Mucosa of descending colon (tissue), 3 donors: ENCODE measurements at regions not wholly inside any gene's neighbourhood (a gene's known extent, or its start where the extent isn't known, plus 50 kb on each side); places are given as distances from the start of the nearest gene placed in this dataset.

Source experiments
- ATAC-seq: fragments of 200-7000 bp; cut with Tn5 transposase; one replicate; pipeline ENCODE4 v1.9.1; 2020; ENCODE audit warnings: mild to moderate bottlenecking, moderate library complexity
- DNase-seq, 3 donors: peaks; one replicate each; pipeline ENCODE4 v3.0.0-alpha.2; 2020
- H3K36me3 ChIP-seq: fragments of 200-600 bp; one replicate; pipeline ENCODE4 v1.8.0; 2021; ENCODE audit warnings: low read depth, mild to moderate bottlenecking
- H3K4me1 ChIP-seq: fragments of 200-600 bp; one replicate; pipeline ENCODE4 v1.8.0; 2021; ENCODE audit warnings: low read depth, mild to moderate bottlenecking
- H3K4me3 ChIP-seq: fragments of 200-600 bp; one replicate; pipeline ENCODE4 v1.8.0; 2021; ENCODE audit warnings: mild to moderate bottlenecking
- H3K9me3 ChIP-seq: fragments of 200-600 bp; one replicate; pipeline ENCODE4 v1.8.0; 2021; ENCODE audit warnings: mild to moderate bottlenecking
- CTCF ChIP-seq: fragments of 200-600 bp; IDR thresholded peaks from one replicate; pipeline ENCODE4 v1.8.0; 2022; ENCODE audit warnings: antibody characterized with exemption, mild to moderate bottlenecking
- intact Hi-C, 2 donors: fragments of 100-400 bp; cut with DNase I in 1 of 2; cut with micrococcal nuclease in 1 of 2; formaldehyde crosslinking; loops; one replicate each; pipeline versions ENCODE4 v1.11.0 to v1.11.1; 2022; cut with DNase I, micrococcal nuclease
- donor health status: DM: no; HTN: no; CAD: no; lungs with moderate emphysema.
- donor health status: DM: no; HTN: no; CAD: no.
- donor health status: DM: no; HTN: yes; CAD: no.

DNA sequence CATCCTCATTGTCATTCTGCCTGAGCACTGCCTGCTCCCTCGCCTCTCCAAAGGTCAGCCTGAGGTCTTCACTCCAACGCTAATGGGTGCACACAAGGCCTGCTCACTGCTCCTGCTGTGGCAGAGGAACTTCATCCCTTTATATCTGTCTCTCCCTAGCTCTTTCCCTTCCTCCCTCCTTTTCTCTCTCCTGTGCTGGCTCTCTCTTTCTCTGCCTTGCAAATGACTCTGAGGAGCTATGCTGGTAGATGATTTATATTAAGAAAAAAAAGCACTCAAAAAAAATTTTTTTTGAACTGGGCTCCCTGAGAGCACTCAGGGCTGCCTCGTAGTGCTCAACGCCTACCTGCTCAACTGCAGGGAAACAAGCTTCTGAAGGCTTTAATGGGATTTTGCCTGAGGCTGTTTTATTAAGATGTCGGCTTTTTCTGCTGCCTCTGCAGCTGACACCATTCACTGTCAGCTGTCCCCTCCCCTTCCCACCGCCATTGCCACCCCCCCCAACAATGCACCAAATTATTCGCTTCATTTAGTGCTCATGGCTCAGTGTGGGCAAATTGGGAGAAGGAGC is 137.7 kb upstream of the DEFB112 start:
- Histone ChIP-seq H3K36me3 (no peaks in the 10 kb centered on the region), H3K4me3 (no peak overlapping the region), H3K9me3 (no peaks in the 10 kb centered on the region), H3K4me1 (no peaks in the 10 kb centered on the region)
- no peak for TF ChIP-seq CTCF
- DNase-seq (no peak), ATAC-seq (no peak)
- intact Hi-C loops, result no loop called here

- DNase-seq (no peak), ATAC-seq (no peak)
- Histone ChIP-seq H3K4me3 (no peak overlapping the region), H3K9me3 (no peaks in the 10 kb centered on the region), H3K4me1 (no peaks in the 10 kb centered on the region), H3K36me3 (no peaks in the 10 kb centered on the region)
- intact Hi-C loops, result no loop called here
- TF ChIP-seq CTCF, result no peak
Measured at GRCh38 chr6:50198245-50198644, 148.5 kb upstream of the DEFB112 start.

DNA sequence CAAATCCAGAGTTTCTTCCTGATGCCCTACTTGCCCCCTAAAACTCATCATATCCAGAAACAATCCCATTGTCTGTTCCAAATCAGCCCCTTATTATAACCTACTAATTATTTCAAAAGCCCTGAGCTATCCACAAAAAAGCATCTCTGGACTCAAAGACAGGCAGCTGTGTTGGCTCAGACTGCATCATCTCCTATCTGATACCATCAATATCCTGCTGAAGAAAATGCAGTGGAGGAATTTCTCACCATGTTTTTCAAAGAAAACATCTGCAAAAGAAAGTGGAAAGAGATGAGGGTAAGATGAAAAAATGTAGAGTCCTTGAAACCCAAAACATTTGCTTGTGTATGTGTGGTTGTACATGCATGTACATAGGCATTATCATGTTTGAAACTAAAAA is 153.0 kb upstream of the DEFB112 start:
- no peaks in the 10 kb centered on the region for H3K4me1 ChIP-seq
- no peak for ATAC-seq

DNA sequence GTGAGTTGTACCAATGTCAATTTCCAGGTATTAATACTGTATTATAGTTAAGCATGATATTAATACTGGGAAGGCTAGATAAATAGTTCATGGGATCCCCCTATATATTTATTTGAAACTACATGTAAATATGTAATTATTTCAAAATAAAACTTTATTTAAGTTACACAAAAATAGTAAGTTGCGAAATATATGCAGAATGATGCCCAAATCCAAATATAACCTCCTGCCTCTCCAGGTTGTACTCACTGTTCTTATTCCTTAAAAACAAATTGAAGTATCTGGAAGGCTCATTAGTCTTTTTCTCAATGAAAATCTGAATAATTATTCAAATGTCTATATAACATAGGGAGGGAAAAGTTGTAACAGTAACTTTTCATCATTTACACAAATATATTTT is 161.9 kb upstream of the DEFB112 start:
- no peak for TF ChIP-seq CTCF
- Histone ChIP-seq H3K36me3 (no peaks in the 10 kb centered on the region), H3K4me3 (no peak overlapping the region), H3K9me3 (no peaks in the 10 kb centered on the region), H3K4me1 (no peaks in the 10 kb centered on the region)
- intact Hi-C loops, result no loop called here
- DNase-seq, result no peak
- no peak for ATAC-seq

More for the DNA sequence above, 153.0 kb upstream of the DEFB112 start:
- Histone ChIP-seq H3K36me3 (no peaks in the 10 kb centered on the region), H3K9me3 (no peaks in the 10 kb centered on the region), H3K4me3 (no peak overlapping the region)
- intact Hi-C loops, result no loop called here
- no peak for DNase-seq
- TF ChIP-seq CTCF, result no peak

- Histone ChIP-seq H3K9me3 (no peaks in the 10 kb centered on the region), H3K36me3 (no peaks in the 10 kb centered on the region), H3K4me1 (no peaks in the 10 kb centered on the region), H3K4me3 (no peak overlapping the region)
- ATAC-seq (no peak), DNase-seq (no peak)
- intact Hi-C loops, result no loop called here
- TF ChIP-seq CTCF, result no peak
Measured at GRCh38 chr6:50213146-50213545, 163.4 kb upstream of the DEFB112 start.

DNA sequence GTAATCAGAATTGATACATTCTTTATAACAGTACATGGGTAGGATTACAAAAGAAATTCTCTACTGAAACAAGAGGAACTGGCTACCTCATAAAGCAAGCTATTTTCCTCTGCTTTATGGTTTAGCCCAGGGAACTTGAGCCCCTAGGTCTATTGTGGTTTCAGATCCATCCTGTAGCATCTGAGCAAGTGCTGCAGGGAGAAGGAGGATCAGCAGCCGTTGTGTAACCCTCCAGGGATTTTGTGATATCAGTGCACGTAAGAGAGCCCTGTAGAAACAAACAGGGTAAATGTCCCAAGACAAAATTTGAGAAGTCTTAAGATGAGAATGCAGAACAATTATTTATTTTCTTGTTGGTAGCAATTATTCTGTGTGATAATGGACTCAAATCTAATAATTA is 165.2 kb upstream of the DEFB112 start:
- intact Hi-C loops, result no loop called here

More for the DNA sequence above, 165.2 kb upstream of the DEFB112 start:
- ATAC-seq (no peak), DNase-seq (no peak)
- no peak for TF ChIP-seq CTCF
- Histone ChIP-seq H3K4me3 (no peak overlapping the region), H3K9me3 (no peaks in the 10 kb centered on the region), H3K4me1 (no peaks in the 10 kb centered on the region), H3K36me3 (no peaks in the 10 kb centered on the region)
